ENCODE measurements at regions not wholly inside any gene's neighbourhood (a gene's known extent, or its start where the extent isn't known, plus 50 kb on each side); places are given as distances from the start of the nearest gene placed in this dataset.

GRCh38 chr5:93359296-93359959 lies 221.6 kb downstream of the NR2F1-AS1 start:
- TF ChIP-seq CTCF (IDR thresholded peaks at IDR 0.05; ENCODE audit: unreplicated experiment) = no peak
- CTCF ChIA-PET = interaction anchor here (0.5 to 1.0 kb wide), 2 partner anchors 15 to 197 kb away, joined by 3 read pairs; no protein-coding TSS in a partner anchor
- Mint-ChIP-seq H3K4me3 (ENCODE audit: low read depth, unreplicated experiment) (peak overlapping the region; percentile 39), H3K36me3 (ENCODE audit: insufficient read depth, unreplicated experiment) (peaks cover 7% of the 10 kb centered on the region), H3K27ac (ENCODE audit: unreplicated experiment) (peak overlapping the region; percentile 65), H3K9me3 (ENCODE audit: low read depth, unreplicated experiment) (no peaks in the 10 kb centered on the region), H3K27me3 (ENCODE audit: unreplicated experiment) (no peaks in the 10 kb centered on the region), H3K4me1 (ENCODE audit: low read depth, unreplicated experiment) (peaks cover 30% of the 10 kb centered on the region)
- intact Hi-C loops (cut with micrococcal nuclease; ENCODE audit: unreplicated experiment) = loop anchor here (10.0 kb wide), 1 partner anchor 195 kb away; no protein-coding TSS in a partner anchor
- peak; percentile 48 for DNase-seq
- BruUV-seq (replicated peaks) = no TSS peak

GRCh38 chr5:93358176-93358575 lies 222.8 kb downstream of the NR2F1-AS1 start:
- Mint-ChIP-seq H3K4me1 (ENCODE audit: low read depth, unreplicated experiment) (peaks cover 30% of the 10 kb centered on the region), H3K27ac (ENCODE audit: unreplicated experiment) (no peak overlapping the region), H3K27me3 (ENCODE audit: unreplicated experiment) (no peaks in the 10 kb centered on the region), H3K9me3 (ENCODE audit: low read depth, unreplicated experiment) (no peaks in the 10 kb centered on the region), H3K4me3 (ENCODE audit: low read depth, unreplicated experiment) (no peak overlapping the region), H3K36me3 (ENCODE audit: insufficient read depth, unreplicated experiment) (peaks cover 7% of the 10 kb centered on the region)
- BruUV-seq (replicated peaks) = no TSS peak
- intact Hi-C loops (cut with micrococcal nuclease; ENCODE audit: unreplicated experiment) = loop anchor here (10.0 kb wide), 1 partner anchor 193 kb away; no protein-coding TSS in a partner anchor
- TF ChIP-seq CTCF (IDR thresholded peaks at IDR 0.05; ENCODE audit: unreplicated experiment) = no peak
- CTCF ChIA-PET = interaction anchor here (1.0 kb wide), 1 partner anchor 14 kb away, joined by 3 read pairs; no protein-coding TSS in a partner anchor
- no peak for DNase-seq

DNA sequence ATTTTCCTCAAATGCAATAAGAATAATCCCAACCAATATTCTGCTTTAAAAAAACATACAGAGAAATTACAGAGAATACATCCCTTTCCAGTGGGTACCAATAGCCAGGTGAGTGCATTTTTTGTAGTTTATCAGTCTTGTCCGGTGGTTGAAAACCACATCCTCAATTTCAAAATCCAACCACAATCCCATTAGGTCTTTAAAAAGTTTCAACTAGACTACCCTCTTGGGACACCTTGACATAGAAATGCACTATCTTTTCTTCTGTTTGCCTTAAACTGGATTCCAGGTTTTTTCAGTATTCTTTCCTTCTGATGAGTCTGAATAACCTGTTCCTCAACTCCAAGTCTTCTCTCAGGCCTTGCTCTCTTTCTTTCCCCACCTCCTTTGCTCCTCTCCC lies 223.3 kb downstream of the NR2F1-AS1 start:
- Mint-ChIP-seq H3K4me3 (ENCODE audit: low read depth, unreplicated experiment) (no peak overlapping the region), H3K9me3 (ENCODE audit: low read depth, unreplicated experiment) (no peaks in the 10 kb centered on the region), H3K27me3 (ENCODE audit: unreplicated experiment) (no peaks in the 10 kb centered on the region), H3K27ac (ENCODE audit: unreplicated experiment) (no peak overlapping the region), H3K4me1 (ENCODE audit: low read depth, unreplicated experiment) (peaks cover 30% of the 10 kb centered on the region), H3K36me3 (ENCODE audit: insufficient read depth, unreplicated experiment) (peaks cover 7% of the 10 kb centered on the region)
- TF ChIP-seq CTCF (IDR thresholded peaks at IDR 0.05; ENCODE audit: unreplicated experiment) = no peak
- DNase-seq = no peak
- BruUV-seq (replicated peaks) = no TSS peak
- intact Hi-C loops (cut with micrococcal nuclease; ENCODE audit: unreplicated experiment) = loop anchor here (10.0 kb wide), 1 partner anchor 193 kb away; no protein-coding TSS in a partner anchor
- CTCF ChIA-PET = no interaction called here

GRCh38 chr5:93355691-93356090 lies 225.3 kb downstream of the NR2F1-AS1 start:
- Mint-ChIP-seq H3K9me3 (ENCODE audit: low read depth, unreplicated experiment) (no peaks in the 10 kb centered on the region), H3K4me1 (ENCODE audit: low read depth, unreplicated experiment) (peaks cover 30% of the 10 kb centered on the region), H3K4me3 (ENCODE audit: low read depth, unreplicated experiment) (no peak overlapping the region), H3K27me3 (ENCODE audit: unreplicated experiment) (no peaks in the 10 kb centered on the region), H3K27ac (ENCODE audit: unreplicated experiment) (no peak overlapping the region), H3K36me3 (ENCODE audit: insufficient read depth, unreplicated experiment) (peaks cover 7% of the 10 kb centered on the region)
- BruUV-seq (replicated peaks) = no TSS peak
- intact Hi-C loops (cut with micrococcal nuclease; ENCODE audit: unreplicated experiment) = loop anchor here (10.0 kb wide), 1 partner anchor 191 kb away; no protein-coding TSS in a partner anchor
- TF ChIP-seq CTCF (IDR thresholded peaks at IDR 0.05; ENCODE audit: unreplicated experiment) = no peak
- CTCF ChIA-PET = no interaction called here
- no peak for DNase-seq
